Panc1 (cell line): ENCODE measurements at regions not wholly inside any gene's neighbourhood (a gene's known extent, or its start where the extent isn't known, plus 50 kb on each side); places are given as distances from the start of the nearest gene placed in this dataset.

Experiments used
- ATAC-seq: fragments of 200-7000 bp; cut with Tn5 transposase; 2 replicates; pipeline ENCODE4 v1.9.1; 2020; ENCODE audit warnings: mild to moderate bottlenecking, moderate library complexity
- BruUV-seq: library from RNA; stranded (reverse); fragments of 400-500 nt; replicated peaks from 2 replicates; lab custom pipeline; 2021; lab: Mats Ljungman, UMichigan
- CTCF ChIA-PET: fragments of 300-600 bp; sonication (Branson Sonifier 250); formaldehyde crosslinking; loops from one replicate; lab custom pipeline; 2022; ENCODE audit warnings: antibody characterized with exemption; lab: Charles Lee
- POLR2A ChIA-PET: fragments of 300-600 bp; sonication (Branson Sonifier 250); formaldehyde crosslinking; loops from one replicate; lab custom pipeline; 2022; ENCODE audit warnings: antibody characterized with exemption; lab: Charles Lee
- DNase-seq: peaks from one replicate; pipeline ENCODE4 v3.0.0-alpha.2; 2010; ENCODE audit warnings: low read depth, low spot score
- H3K27ac ChIP-seq: 2 replicates; pipeline ENCODE4 v1.5.1; 2011; ENCODE audit warnings: mild to moderate bottlenecking, low read length, inconsistent platforms
- H3K27me3 ChIP-seq: fragments of 200-500 bp; sonication (Bioruptor generic); 2 replicates; pipeline ENCODE4 v1.6.0; 2014; ENCODE audit warnings: low read length, inconsistent platforms; ENCODE audit not compliant: control insufficient read depth, insufficient read depth
- H3K36me3 ChIP-seq: fragments of 200-500 bp; sonication (Bioruptor generic); 2 replicates; pipeline ENCODE4 v1.5.1; 2014; ENCODE audit warnings: inconsistent platforms, mild to moderate bottlenecking, low read length, moderate library complexity; ENCODE audit not compliant: control insufficient read depth, insufficient read depth
- H3K4me1 ChIP-seq: 2 replicates; pipeline ENCODE4 v1.5.1; 2011; ENCODE audit warnings: inconsistent platforms, mild to moderate bottlenecking, low read length, moderate library complexity; ENCODE audit not compliant: control insufficient read depth, insufficient read depth
- H3K4me3 ChIP-seq, 2 experiments: 2 replicates each; pipeline ENCODE4 v1.5.1; 2011 to 2012; ENCODE audit warnings: low read depth in 2 of 2, low read length in 2 of 2, mild to moderate bottlenecking in 2 of 2, inconsistent platforms in 1 of 2, moderate library complexity in 1 of 2
- H3K9me3 ChIP-seq: fragments of 200-500 bp; sonication (Bioruptor generic); 2 replicates; pipeline ENCODE4 v1.5.1; 2014; ENCODE audit warnings: low read depth, mild to moderate bottlenecking, inconsistent platforms, low read length, moderate library complexity; ENCODE audit not compliant: control insufficient read depth, insufficient read depth
- CTCF ChIP-seq: fragments of 450-650 bp; IDR thresholded peaks from 2 replicates; pipeline ENCODE4 v1.5.1; 2017; ENCODE audit warnings: mild to moderate bottlenecking
- POLR2AphosphoS5 ChIP-seq: IDR thresholded peaks from 2 replicates; pipeline ENCODE4 v1.6.1; 2012; ENCODE audit warnings: mild to moderate bottlenecking, low read depth, low read length, moderate library complexity
- REST ChIP-seq, 2 experiments: IDR thresholded peaks; 2 replicates each; pipeline ENCODE4 v1.6.1; 2011 to 2012; ENCODE audit warnings: low read depth in 2 of 2, control low read depth in 1 of 2, low read length in 1 of 2, mild to moderate bottlenecking in 1 of 2, moderate library complexity in 1 of 2; ENCODE audit not compliant: insufficient read depth in 1 of 2
- SIN3A ChIP-seq: IDR thresholded peaks from 2 replicates; pipeline ENCODE4 v1.6.1; 2012; ENCODE audit warnings: low read depth, mild to moderate bottlenecking, low read length, moderate library complexity, borderline replicate concordance; ENCODE audit not compliant: insufficient read depth
- TCF7L2 ChIP-seq: IDR thresholded peaks from 2 replicates; pipeline ENCODE4 v1.6.1; 2011; ENCODE audit warnings: mild to moderate bottlenecking, low read depth, low read length, inconsistent platforms
- in situ Hi-C: cut with HindIII; loops from 2 replicates; pipeline ENCODE4 v1.10.0; 2016; ENCODE audit warnings: low sequenced_read_pairs, low pct_unique_long_range_greater_than_20kb
- intact Hi-C: fragments of 100-400 bp; cut with micrococcal nuclease; formaldehyde crosslinking; loops from one replicate; pipeline ENCODE4 v1.10.0; 2022; ENCODE audit not compliant: unreplicated experiment

GRCh38 chr2:188092734-188093133 is 198.9 kb upstream of the GULP1 start:
- H3K4me1 ChIP-seq, result no peaks in the 10 kb centered on the region
- H3K9me3 ChIP-seq, result peaks cover 1% of the 10 kb centered on the region; the same call in 1 of the 2 replicates
- in situ Hi-C loops (no loop called here), intact Hi-C loops (no loop called here)
- H3K36me3 ChIP-seq, result no peaks in the 10 kb centered on the region
- ChIA-PET POLR2A (no interaction called here), CTCF (no interaction called here)
- BruUV-seq, result no TSS peak
- H3K27ac ChIP-seq, result no peak overlapping the region
- H3K4me3 ChIP-seq, result no peak overlapping the region
- no peak for DNase-seq
- ATAC-seq, result no peak
- TF ChIP-seq CTCF (no peak), POLR2AphosphoS5 (no peak), REST (IDR thresholded peaks at IDR 0.05; ENCODE audit: insufficient read depth in 1 of 2, low read depth in 2 of 2, low read length in 1 of 2) (no peak), SIN3A (no peak), TCF7L2 (no peak)
- no peaks in the 10 kb centered on the region for H3K27me3 ChIP-seq

GRCh38 chr2:188096910-188097309 is 194.8 kb upstream of the GULP1 start:
- in situ Hi-C loops, result no loop called here
- no peak overlapping the region for H3K4me3 ChIP-seq
- H3K27me3 ChIP-seq, result no peaks in the 10 kb centered on the region
- H3K4me1 ChIP-seq, result no peaks in the 10 kb centered on the region
- no peaks in the 10 kb centered on the region for H3K36me3 ChIP-seq
- no peaks in the 10 kb centered on the region for H3K9me3 ChIP-seq
- intact Hi-C loops, result no loop called here
- no TSS peak for BruUV-seq
- no peak overlapping the region for H3K27ac ChIP-seq
- no peak for ATAC-seq
- ChIA-PET POLR2A (no interaction called here), CTCF (no interaction called here)
- DNase-seq, result no peak
- TF ChIP-seq TCF7L2, result no peak
- TF ChIP-seq SIN3A, result no peak
- no peak for TF ChIP-seq REST (IDR thresholded peaks at IDR 0.05; ENCODE audit: insufficient read depth in 1 of 2, low read depth in 2 of 2, low read length in 1 of 2)
- TF ChIP-seq CTCF, result no peak
- TF ChIP-seq POLR2AphosphoS5, result no peak
